ENCODE measurements at regions not wholly inside any gene's neighbourhood (a gene's known extent, or its start where the extent isn't known, plus 50 kb on each side); places are given as distances from the start of the nearest gene placed in this dataset.

DNA sequence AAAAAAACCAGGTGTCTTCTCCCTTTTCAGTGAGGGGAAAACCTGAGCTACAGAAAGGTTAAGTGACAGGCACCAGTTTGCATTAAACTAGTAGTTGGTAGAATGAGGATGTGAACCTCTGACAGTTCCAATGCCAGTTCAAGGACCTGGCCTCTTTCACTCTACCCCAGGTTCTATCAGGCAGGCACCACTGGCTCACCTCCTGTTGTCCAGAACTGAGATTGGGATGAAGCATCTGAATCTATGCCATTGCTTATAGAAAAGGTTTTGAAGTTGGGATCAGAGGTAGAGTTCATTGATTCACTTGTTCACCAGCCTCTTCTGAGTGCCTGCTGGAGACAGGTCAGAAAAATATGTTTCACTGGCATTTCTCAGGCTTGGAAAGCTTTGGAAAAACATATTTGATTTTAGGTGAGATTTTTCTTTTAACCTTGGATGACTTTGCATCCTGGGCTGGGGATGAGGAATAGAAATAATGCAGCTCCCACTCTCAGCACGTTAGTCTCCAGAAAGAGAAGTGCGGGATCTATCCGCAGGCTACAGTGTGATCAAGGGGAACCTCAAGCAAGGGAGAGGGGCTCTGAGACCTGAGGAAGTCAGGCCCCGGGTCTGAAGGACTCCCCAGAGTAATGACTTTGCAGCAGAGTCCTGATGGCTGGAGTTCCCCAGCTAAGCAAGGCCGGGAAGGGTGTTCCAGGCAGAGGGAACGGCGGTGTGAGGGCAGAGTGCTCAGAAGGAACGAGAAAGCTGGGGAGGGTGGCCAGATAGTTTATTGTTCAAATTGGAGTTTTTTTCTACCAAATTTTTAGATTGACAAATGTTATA is 250.3 kb downstream of the MYCN start:
- WGBS, 2 donors = 81 to 85% methylated on average over 8 of the region's 8 CpGs
- no peak overlapping the region for H3K27ac ChIP-seq

DNA sequence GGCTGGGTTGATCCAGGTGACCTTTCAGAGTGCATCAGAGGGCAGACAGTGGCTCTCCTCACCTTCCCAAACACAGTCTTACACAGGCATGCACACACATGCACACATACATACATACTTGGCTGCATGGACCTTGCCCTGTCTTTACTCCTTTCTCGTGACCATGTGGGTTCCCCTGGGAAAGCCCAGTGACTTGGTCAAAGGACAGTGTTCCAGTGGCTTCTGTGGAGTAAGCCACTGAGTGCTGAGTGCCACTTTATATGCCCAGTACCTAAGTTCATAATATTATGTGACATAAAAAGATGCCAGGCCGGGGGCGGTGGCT is 249.4 kb downstream of the MYCN start:
- TF ChIP-seq, protein P1, sequence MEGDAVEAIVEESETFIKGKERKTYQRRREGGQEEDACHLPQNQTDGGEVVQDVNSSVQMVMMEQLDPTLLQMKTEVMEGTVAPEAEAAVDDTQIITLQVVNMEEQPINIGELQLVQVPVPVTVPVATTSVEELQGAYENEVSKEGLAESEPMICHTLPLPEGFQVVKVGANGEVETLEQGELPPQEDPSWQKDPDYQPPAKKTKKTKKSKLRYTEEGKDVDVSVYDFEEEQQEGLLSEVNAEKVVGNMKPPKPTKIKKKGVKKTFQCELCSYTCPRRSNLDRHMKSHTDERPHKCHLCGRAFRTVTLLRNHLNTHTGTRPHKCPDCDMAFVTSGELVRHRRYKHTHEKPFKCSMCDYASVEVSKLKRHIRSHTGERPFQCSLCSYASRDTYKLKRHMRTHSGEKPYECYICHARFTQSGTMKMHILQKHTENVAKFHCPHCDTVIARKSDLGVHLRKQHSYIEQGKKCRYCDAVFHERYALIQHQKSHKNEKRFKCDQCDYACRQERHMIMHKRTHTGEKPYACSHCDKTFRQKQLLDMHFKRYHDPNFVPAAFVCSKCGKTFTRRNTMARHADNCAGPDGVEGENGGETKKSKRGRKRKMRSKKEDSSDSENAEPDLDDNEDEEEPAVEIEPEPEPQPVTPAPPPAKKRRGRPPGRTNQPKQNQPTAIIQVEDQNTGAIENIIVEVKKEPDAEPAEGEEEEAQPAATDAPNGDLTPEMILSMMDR (IDR thresholded peaks at IDR 0.05) = no peak
- TF ChIP-seq POLR2A (IDR thresholded peaks at IDR 0.05) = no peak
- intact Hi-C loops (cut with DNase I) = no loop called here
- no peak overlapping the region for H3K4me3 ChIP-seq (replicated peaks in 1 of 3)
- WGBS, 2 donors = 76 to 80% methylated on average over 3 of the region's 3 CpGs
- peaks cover 0 to 3% of the 10 kb centered on the region in 2 donors for H3K4me1 ChIP-seq
- H3K27ac ChIP-seq = no peak overlapping the region
- no peak for DNase-seq
- no peaks in the 10 kb centered on the region for H3K36me3 ChIP-seq
- H3K27me3 ChIP-seq = no peaks in the 10 kb centered on the region
- no peaks in the 10 kb centered on the region for H3K9me3 ChIP-seq

More for the DNA sequence above, 250.3 kb downstream of the MYCN start:
- no peak for DNase-seq
- peaks cover 0 to 3% of the 10 kb centered on the region in 2 donors for H3K4me1 ChIP-seq
- H3K27me3 ChIP-seq = no peaks in the 10 kb centered on the region
- H3K9me3 ChIP-seq = no peaks in the 10 kb centered on the region
- TF ChIP-seq POLR2A (IDR thresholded peaks at IDR 0.05) = no peak
- TF ChIP-seq, protein P1 (IDR thresholded peaks at IDR 0.05) = no peak
- intact Hi-C loops (cut with DNase I) = no loop called here
- H3K4me3 ChIP-seq (replicated peaks in 1 of 3) = no peak overlapping the region
- H3K36me3 ChIP-seq = no peaks in the 10 kb centered on the region

- Histone ChIP-seq H3K27ac (no peak overlapping the region), H3K4me1 (peaks cover 0 to 3% of the 10 kb centered on the region in 2 donors), H3K36me3 (no peaks in the 10 kb centered on the region), H3K9me3 (no peaks in the 10 kb centered on the region), H3K27me3 (no peaks in the 10 kb centered on the region), H3K4me3 (replicated peaks in 1 of 3) (no peak overlapping the region)
- intact Hi-C loops (cut with DNase I) = no loop called here
- TF ChIP-seq, protein P1 (IDR thresholded peaks at IDR 0.05) = no peak
- peak; percentile 12 to 25 for DNase-seq
- WGBS, 2 donors = 72 to 79% methylated on average over 5 of the region's 5 CpGs
Observed at GRCh38 chr2:16189029-16189835, 248.9 kb downstream of the MYCN start.

DNA sequence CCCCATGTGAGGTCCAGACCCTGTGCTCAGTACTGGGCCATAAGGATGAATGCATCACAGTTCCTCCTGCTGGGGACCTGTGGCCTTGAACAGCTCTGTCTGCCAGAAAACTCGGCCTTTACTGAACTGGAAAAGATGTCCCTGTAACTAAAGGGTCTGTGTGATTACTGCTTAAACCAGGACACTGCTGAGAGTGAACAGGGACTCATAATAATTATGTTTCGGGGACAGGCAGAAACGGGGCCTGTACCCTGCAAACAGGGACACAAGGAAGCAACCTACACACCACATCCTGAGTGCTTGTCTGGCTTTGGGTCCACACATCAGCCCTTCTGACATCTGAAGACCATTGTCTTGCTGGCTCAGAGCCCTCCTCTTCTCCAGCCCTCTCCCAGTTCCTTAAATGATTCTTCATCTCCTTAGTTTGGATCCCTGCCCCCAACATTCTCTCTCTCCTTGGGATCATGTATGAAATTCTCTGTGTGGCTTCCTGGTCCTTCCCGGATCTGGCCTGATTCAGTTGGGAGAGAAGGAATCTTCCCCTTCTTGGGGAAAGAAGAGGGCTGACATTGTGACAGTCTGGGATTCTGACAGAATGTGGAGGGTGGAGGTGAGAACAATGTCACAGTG is 248.0 kb downstream of the MYCN start:
- Histone ChIP-seq H3K9me3 (no peaks in the 10 kb centered on the region), H3K27me3 (no peaks in the 10 kb centered on the region), H3K27ac (no peak overlapping the region), H3K36me3 (no peaks in the 10 kb centered on the region), H3K4me1 (peaks cover 0 to 3% of the 10 kb centered on the region in 2 donors), H3K4me3 (replicated peaks in 1 of 3) (no peak overlapping the region)
- intact Hi-C loops (cut with DNase I) = no loop called here
- TF ChIP-seq, protein P1 (IDR thresholded peaks at IDR 0.05) = no peak
- TF ChIP-seq POLR2A (IDR thresholded peaks at IDR 0.05) = no peak
- no peak for DNase-seq
- WGBS, 2 donors = 68 to 78% methylated on average over 4 of the region's 4 CpGs

Data from thyroid gland (tissue), 4 donors.